ENCODE measurements at regions not wholly inside any gene's neighbourhood (a gene's known extent, or its start where the extent isn't known, plus 50 kb on each side); places are given as distances from the start of the nearest gene placed in this dataset.

DNA sequence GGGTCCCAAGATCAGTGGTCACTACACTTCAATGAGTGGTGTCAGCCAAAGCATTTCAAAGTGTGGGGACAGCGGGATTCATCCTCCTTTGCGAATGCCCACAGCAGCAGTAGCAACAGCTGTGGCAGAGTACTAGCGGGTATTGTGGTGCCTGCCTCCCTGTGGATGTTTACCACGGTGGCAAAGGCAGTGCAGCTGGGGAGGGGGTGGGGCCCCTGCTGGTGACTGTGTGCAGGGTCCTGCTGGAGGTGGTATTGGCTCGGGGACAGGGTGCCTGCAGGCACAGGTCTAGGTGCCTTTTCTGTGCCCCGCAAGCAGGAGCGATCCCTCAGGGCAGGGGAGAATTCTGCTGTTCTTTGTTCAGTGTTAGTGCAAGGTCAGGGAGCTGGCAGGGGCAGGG is 415.7 kb downstream of the USP25 start:
- Histone ChIP-seq H3K9me3 (peaks cover 0 to 8% (median 0%) of the 10 kb centered on the region in 11 donors), H3K4me3 (no peak overlapping the region), H3K27ac (no peak overlapping the region), H3K27me3 (no peaks in the 10 kb centered on the region), H3K36me3 (no peaks in the 10 kb centered on the region), H3K4me1 (no peaks in the 10 kb centered on the region)
- DNase-seq: no peak
- intact Hi-C loops (cut with DNase I): no loop called here
- TF ChIP-seq, protein P1, sequence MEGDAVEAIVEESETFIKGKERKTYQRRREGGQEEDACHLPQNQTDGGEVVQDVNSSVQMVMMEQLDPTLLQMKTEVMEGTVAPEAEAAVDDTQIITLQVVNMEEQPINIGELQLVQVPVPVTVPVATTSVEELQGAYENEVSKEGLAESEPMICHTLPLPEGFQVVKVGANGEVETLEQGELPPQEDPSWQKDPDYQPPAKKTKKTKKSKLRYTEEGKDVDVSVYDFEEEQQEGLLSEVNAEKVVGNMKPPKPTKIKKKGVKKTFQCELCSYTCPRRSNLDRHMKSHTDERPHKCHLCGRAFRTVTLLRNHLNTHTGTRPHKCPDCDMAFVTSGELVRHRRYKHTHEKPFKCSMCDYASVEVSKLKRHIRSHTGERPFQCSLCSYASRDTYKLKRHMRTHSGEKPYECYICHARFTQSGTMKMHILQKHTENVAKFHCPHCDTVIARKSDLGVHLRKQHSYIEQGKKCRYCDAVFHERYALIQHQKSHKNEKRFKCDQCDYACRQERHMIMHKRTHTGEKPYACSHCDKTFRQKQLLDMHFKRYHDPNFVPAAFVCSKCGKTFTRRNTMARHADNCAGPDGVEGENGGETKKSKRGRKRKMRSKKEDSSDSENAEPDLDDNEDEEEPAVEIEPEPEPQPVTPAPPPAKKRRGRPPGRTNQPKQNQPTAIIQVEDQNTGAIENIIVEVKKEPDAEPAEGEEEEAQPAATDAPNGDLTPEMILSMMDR (IDR thresholded peaks at IDR 0.05): no peak
- WGBS, 2 donors: 86 to 88% methylated on average over 7 of the region's 7 CpGs
- ATAC-seq: no peak

DNA sequence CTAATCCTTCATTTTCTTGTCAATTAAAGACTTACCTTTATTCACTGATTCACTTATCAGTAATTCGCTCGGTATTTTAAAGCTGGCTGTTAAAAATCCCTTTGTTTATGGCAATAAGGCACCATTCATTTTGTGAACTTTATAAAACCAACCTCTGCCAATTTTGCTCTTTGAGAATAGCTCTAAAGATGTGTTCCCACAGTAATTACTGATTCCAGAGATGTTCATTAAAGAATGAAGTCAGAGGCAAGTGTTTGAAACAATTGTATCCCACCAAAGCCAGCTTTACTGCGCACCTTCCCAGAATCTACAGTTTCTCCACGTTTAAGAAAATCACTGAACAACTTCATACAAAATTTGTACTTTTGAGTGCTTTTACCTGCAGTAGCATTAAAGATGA is 424.5 kb downstream of the USP25 start:
- TF ChIP-seq, protein P1 (IDR thresholded peaks at IDR 0.05): no peak
- Histone ChIP-seq H3K36me3 (no peaks in the 10 kb centered on the region), H3K4me3 (no peak overlapping the region), H3K27ac (no peak overlapping the region), H3K4me1 (no peaks in the 10 kb centered on the region), H3K9me3 (no peaks in the 10 kb centered on the region), H3K27me3 (no peaks in the 10 kb centered on the region)
- WGBS, 2 donors: 90 to 91% methylated on average over 4 of the region's 4 CpGs
- DNase-seq (no peak), ATAC-seq (no peak)
- intact Hi-C loops (cut with DNase I): no loop called here

DNA sequence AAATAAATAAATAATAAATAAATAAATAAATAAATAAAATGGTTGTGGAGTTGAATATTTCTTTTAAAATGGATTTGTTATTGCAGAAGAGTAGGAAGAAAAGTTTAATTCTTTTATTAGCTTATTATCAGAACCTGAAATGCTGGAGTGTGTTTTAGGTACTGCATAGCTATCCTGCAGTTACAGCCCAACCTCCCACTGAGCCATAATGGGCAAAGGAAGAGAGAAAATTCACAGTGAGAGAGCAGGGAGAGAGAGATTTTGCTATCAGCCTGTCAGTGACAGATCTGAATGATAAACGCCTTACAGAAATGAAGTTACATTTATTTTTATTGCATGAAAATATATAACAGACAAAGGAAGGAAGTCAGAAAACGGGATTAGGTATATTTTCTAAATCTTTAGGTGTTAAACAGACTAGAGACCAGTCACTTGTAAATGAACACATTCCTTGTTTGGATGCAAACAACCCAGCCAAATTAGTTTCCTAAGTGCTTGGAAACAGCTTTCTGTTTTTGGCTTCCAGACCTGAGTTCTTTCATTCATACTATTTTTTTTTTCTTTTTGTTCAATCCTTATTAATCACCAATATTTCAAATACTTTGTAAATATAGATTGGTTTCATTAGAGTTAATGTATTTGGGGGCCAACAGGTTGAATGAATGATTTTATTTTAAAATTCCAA is 425.3 kb downstream of the USP25 start:
- no peaks in the 10 kb centered on the region for H3K27me3 ChIP-seq
- no peak overlapping the region for H3K27ac ChIP-seq
- DNase-seq: no peak
- H3K36me3 ChIP-seq: no peaks in the 10 kb centered on the region
- 70 to 76% methylated on average over 2 of the region's 2 CpGs for WGBS, 2 donors
- ATAC-seq: no peak
- intact Hi-C loops (cut with DNase I): loop anchor here in 1 of 10 donors (5.0 kb wide), 1 partner anchor 173 kb away; no protein-coding TSS in a partner anchor
- no peaks in the 10 kb centered on the region for H3K9me3 ChIP-seq
- TF ChIP-seq, protein P1 (IDR thresholded peaks at IDR 0.05): no peak
- no peaks in the 10 kb centered on the region for H3K4me1 ChIP-seq
- H3K4me3 ChIP-seq: no peak overlapping the region

DNA sequence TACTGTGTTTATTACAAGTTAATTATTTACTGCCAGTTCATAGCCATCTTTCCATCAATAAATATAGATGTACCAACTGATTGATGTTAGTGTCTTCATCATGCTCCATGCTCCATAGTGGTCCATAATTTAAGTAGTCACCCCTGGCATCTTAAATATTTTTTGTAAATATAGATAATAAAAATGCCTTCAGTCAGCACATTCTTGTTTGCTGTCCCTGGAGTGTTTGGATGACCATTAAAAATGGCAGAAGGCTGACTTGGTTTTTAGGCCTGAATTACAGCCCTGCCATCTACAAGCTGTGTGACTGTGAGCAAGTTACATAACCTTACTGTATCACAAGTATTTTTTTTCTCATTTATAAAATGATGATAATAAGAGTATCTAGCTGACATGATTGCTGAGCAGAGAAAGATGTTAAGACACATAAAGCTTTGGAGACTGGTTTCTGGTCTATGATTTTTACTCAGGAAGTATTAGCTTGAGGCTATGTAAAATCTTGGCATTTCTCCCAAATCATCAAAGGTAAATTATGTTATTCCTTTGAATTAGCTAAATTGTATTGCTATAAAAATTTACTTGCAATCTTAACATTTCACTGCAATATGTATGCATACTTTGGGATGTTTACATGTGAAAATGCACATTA is 427.2 kb downstream of the USP25 start:
- ATAC-seq: no peak
- Histone ChIP-seq H3K4me1 (no peaks in the 10 kb centered on the region), H3K9me3 (no peaks in the 10 kb centered on the region), H3K36me3 (no peaks in the 10 kb centered on the region), H3K4me3 (no peak overlapping the region), H3K27ac (no peak overlapping the region), H3K27me3 (no peaks in the 10 kb centered on the region)
- TF ChIP-seq, protein P1 (IDR thresholded peaks at IDR 0.05): no peak
- no peak for DNase-seq
- intact Hi-C loops (cut with DNase I): loop anchor here in 1 of 10 donors (5.0 kb wide), 1 partner anchor 175 kb away; no protein-coding TSS in a partner anchor
